Right lobe of liver (tissue), 6 donors: ENCODE measurements at regions not wholly inside any gene's neighbourhood (a gene's known extent, or its start where the extent isn't known, plus 50 kb on each side); places are given as distances from the start of the nearest gene placed in this dataset.

ENCODE experiments used
- ATAC-seq, 4 donors: fragments of 200-7000 bp; cut with Tn5 transposase; one replicate each; pipeline ENCODE4 v1.9.1; 2020; ENCODE audit warnings: mild to moderate bottlenecking in 4 of 4, moderate library complexity in 4 of 4
- DNase-seq, 3 donors: peaks; one replicate each; pipeline ENCODE4 v3.0.0-alpha.2; 2020
- H3K27ac ChIP-seq, 3 donors: fragments of 200-600 bp; one replicate each; pipeline ENCODE4 v1.8.0; 2022
- H3K27me3 ChIP-seq, 2 donors: fragments of 200-600 bp; one replicate each; pipeline ENCODE4 v1.8.0; 2022
- H3K36me3 ChIP-seq, 4 donors: fragments of 200-600 bp; sonication (generic) in 1 of 4; one replicate each; pipeline versions ENCODE4 v1.5.1 to v1.8.0; 2017 to 2022; ENCODE audit warnings: control low read depth in 1 of 4
- H3K4me1 ChIP-seq, 4 donors: fragments of 200-600 bp; sonication (generic) in 1 of 4; one replicate each; pipeline versions ENCODE4 v1.5.1 to v1.8.0; 2017 to 2022; ENCODE audit warnings: control low read depth in 1 of 4
- H3K4me3 ChIP-seq, 3 donors: fragments of 200-600 bp; one replicate each; pipeline ENCODE4 v1.8.0; 2022
- H3K9me3 ChIP-seq, 4 donors: fragments of 200-600 bp; sonication (generic) in 1 of 4; one replicate each; pipeline versions ENCODE4 v1.5.1 to v1.8.0; 2017 to 2022; ENCODE audit warnings: control low read depth in 1 of 4
- POLR2A ChIP-seq: fragments of 450-650 bp; IDR thresholded peaks from one replicate; pipeline ENCODE4 v1.6.1; 2017; ENCODE audit warnings: antibody characterized with exemption, mild to moderate bottlenecking
- WGBS: methylation state at CpG from one replicate; pipeline ENCODE4 v1.1.6; 2018; ENCODE audit warnings: low coverage, low lambda C conversion rate; ENCODE audit not compliant: insufficient coverage; ENCODE audit errors: missing lambda C conversion rate; 5-methylcytosine and 5-hydroxymethylcytosine counted together
- intact Hi-C, 2 donors: fragments of 100-400 bp; cut with DNase I; formaldehyde crosslinking; loops; one replicate each; pipeline versions ENCODE4 v1.11.2 to v1.14.1; 2022
- TF ChIP-seq, protein P1 (sequence below), 4 donors: fragments of 200-600 bp in 3 of 4; fragments of 450-650 bp in 1 of 4; IDR thresholded peaks; one replicate each; pipeline versions ENCODE4 v1.5.1 to v1.8.0; 2016 to 2022; ENCODE audit warnings: antibody characterized with exemption in 4 of 4, mild to moderate bottlenecking in 2 of 4
- donor health status: DM: no; HTN: yes; CAD: no.
- donor health status: DM: no; HTN: no; CAD: no.
- donor health status: DM: no; HTN: no; CAD: no.
- donor health status: DM: no; HTN: yes; CAD: no.
- donor health status: DM: no; HTN: yes; CAD: no.

DNA sequence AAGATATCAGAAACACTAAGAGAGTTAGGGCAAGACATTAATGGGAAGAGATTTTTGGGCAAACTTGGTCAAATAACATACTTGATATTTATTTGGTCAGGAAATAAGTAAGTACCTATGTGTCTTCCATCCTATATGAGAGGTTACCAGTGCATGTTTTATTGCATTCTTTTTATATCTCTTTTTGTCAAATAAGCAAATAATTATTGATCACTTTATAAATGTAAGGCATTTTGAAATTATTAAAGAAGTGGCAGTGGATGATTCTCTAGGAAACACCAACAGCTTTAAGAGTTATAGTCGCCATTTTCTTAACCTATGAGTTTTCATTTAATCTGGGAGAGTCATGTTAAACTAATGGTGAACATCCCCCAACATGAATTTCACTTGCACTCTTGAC lies 453.3 kb downstream of the MEIS1 start:
- H3K27ac ChIP-seq, result no peak overlapping the region
- intact Hi-C loops, result no loop called here
- TF ChIP-seq, protein P1, sequence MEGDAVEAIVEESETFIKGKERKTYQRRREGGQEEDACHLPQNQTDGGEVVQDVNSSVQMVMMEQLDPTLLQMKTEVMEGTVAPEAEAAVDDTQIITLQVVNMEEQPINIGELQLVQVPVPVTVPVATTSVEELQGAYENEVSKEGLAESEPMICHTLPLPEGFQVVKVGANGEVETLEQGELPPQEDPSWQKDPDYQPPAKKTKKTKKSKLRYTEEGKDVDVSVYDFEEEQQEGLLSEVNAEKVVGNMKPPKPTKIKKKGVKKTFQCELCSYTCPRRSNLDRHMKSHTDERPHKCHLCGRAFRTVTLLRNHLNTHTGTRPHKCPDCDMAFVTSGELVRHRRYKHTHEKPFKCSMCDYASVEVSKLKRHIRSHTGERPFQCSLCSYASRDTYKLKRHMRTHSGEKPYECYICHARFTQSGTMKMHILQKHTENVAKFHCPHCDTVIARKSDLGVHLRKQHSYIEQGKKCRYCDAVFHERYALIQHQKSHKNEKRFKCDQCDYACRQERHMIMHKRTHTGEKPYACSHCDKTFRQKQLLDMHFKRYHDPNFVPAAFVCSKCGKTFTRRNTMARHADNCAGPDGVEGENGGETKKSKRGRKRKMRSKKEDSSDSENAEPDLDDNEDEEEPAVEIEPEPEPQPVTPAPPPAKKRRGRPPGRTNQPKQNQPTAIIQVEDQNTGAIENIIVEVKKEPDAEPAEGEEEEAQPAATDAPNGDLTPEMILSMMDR (IDR thresholded peaks at IDR 0.05), result no peak
- no peak for TF ChIP-seq POLR2A
- H3K4me3 ChIP-seq, result no peak overlapping the region
- no peaks in the 10 kb centered on the region for H3K4me1 ChIP-seq
- DNase-seq (no peak), ATAC-seq (no peak)
- H3K27me3 ChIP-seq, result no peaks in the 10 kb centered on the region
- H3K36me3 ChIP-seq, result no peaks in the 10 kb centered on the region
- no peaks in the 10 kb centered on the region for H3K9me3 ChIP-seq
- 80% methylated on average over 1 of the region's 1 CpG for WGBS

- 53% methylated on average over 6 of the region's 6 CpGs for WGBS
- H3K27ac ChIP-seq, result no peak overlapping the region
- intact Hi-C loops, result no loop called here
- DNase-seq, result no peak
- no peaks in the 10 kb centered on the region for H3K36me3 ChIP-seq
- H3K27me3 ChIP-seq, result no peaks in the 10 kb centered on the region
- no peaks in the 10 kb centered on the region for H3K9me3 ChIP-seq
- TF ChIP-seq, protein P1 (IDR thresholded peaks at IDR 0.05), result no peak
- no peak for TF ChIP-seq POLR2A
- peak in 1 of 4 donors; percentile 21 for ATAC-seq
- H3K4me1 ChIP-seq, result no peaks in the 10 kb centered on the region
- H3K4me3 ChIP-seq, result no peak overlapping the region
Observed at GRCh38 chr2:66888791-66889631, 454.1 kb downstream of the MEIS1 start.

GRCh38 chr2:66889632-66889882 lies 454.6 kb downstream of the MEIS1 start:
- Histone ChIP-seq H3K27ac (no peak overlapping the region), H3K27me3 (no peaks in the 10 kb centered on the region), H3K4me1 (no peaks in the 10 kb centered on the region), H3K36me3 (no peaks in the 10 kb centered on the region), H3K4me3 (no peak overlapping the region), H3K9me3 (no peaks in the 10 kb centered on the region)
- TF ChIP-seq, protein P1 (IDR thresholded peaks at IDR 0.05), result no peak
- no peak for TF ChIP-seq POLR2A
- ATAC-seq (no peak), DNase-seq (no peak)
- intact Hi-C loops, result no loop called here
- 42% methylated on average over 2 of the region's 2 CpGs for WGBS

DNA sequence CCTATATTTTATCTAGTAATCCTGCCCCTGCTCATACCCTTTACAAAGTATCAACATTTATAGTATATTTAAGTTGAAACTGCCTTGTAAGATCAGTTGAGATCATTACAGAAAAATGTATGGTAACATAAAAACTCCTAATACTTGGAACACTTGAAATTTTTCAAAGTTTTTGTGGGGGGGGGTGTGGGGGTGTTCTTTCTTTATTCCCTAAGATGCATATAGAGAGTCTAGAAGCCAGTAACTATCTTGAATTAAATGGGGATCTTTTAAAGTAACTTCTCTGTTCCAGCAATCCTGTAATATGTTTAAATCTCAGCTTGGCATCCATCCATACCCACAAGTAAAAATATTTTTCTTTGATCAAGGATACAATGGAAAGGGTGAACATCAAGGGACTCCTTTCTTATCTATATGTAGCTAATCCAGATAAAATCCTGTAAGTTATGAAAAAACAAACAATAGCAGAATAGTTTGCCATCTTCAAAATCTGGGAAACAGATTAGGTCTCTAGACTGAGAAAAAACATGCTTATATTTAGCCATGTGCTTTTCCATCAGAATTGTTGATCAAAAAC lies 455.3 kb downstream of the MEIS1 start:
- ATAC-seq (no peak), DNase-seq (no peak)
- Histone ChIP-seq H3K36me3 (no peaks in the 10 kb centered on the region), H3K4me1 (no peaks in the 10 kb centered on the region), H3K27me3 (no peaks in the 10 kb centered on the region), H3K27ac (no peak overlapping the region), H3K4me3 (no peak overlapping the region), H3K9me3 (no peaks in the 10 kb centered on the region)
- intact Hi-C loops, result no loop called here
- TF ChIP-seq, protein P1 (IDR thresholded peaks at IDR 0.05), result no peak
- TF ChIP-seq POLR2A, result no peak
